GM21737 (cell line): ENCODE measurements at regions not wholly inside any gene's neighbourhood (a gene's known extent, or its start where the extent isn't known, plus 50 kb on each side); places are given as distances from the start of the nearest gene placed in this dataset.

Experiments used
- ATAC-seq: cut with Tn5 transposase; IDR thresholded peaks from one replicate; pipeline ENCODE4 v1.9.1; 2021; ENCODE audit warnings: mild to moderate bottlenecking, moderate library complexity; ENCODE audit not compliant: unreplicated experiment

DNA sequence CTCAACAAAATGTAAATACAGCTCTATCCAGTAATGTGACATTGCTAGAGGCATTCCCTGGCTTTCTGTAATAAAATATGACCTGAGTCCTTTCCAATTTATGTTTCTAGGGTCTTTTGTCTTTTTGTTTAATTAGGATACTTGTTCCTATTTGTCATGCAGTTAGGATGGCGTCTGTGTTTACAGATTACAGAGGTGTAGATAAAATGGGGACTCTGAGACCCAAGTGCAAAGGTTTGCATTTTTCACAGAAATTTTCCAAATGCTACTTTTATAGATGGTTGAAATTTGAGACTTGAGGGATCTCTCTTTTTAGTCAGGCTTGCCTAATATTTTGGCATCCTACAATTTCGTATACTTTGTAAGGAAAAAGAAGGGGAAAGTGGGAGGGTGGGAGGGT lies 332.4 kb downstream of the PTEN start:
- ATAC-seq = no peak

DNA sequence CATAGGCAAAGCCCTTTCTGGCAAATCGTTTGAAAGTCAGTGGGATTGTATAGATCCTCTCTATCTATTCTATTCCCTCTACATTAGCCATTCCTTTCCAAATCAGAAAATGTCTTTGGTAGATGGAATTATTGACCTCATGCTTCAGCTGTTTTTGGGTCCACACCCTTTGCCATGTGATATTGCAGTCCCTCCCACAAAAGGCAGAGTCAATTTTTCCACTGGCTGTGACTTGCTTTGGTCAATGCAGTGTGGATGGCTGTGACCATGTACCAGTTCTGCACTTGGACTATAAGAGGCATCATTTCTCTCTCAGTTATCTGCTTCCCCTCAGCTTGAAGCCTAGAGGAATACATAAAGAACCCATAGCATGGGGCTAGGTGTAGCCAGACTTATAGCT lies 332.9 kb downstream of the PTEN start:
- no peak for ATAC-seq

GRCh38 chr10:88198023-88198422 lies 334.6 kb downstream of the PTEN start:
- no peak for ATAC-seq

- ATAC-seq = no peak
These were observed 337.0 kb downstream of the PTEN start for GRCh38 chr10:88200312-88201032.

GRCh38 chr10:88205842-88206446 lies 342.5 kb downstream of the PTEN start:
- ATAC-seq = no peak

DNA sequence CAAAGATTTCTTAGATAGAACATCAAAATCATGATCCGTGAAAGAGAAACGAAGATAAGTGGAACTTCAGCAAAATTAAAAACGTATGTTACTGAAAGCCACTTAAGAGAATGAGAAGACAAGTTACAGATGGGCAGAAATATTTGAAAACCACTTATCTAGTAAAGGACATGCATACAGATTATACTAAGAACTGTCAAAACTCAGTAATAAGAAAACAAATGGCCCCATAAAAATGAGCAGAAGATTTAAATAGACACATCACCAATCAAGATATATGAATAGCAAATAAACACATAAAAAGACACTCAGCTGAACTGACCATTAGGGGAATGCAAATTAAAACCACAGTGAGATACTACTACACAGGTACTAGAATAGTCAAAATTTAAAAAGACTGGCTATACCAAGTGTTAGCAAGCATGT lies 343.7 kb downstream of the PTEN start:
- no peak for ATAC-seq

GRCh38 chr10:88209231-88209630 lies 345.8 kb downstream of the PTEN start:
- ATAC-seq = no peak

GRCh38 chr10:88209837-88210561 lies 346.6 kb downstream of the PTEN start:
- no peak for ATAC-seq

DNA sequence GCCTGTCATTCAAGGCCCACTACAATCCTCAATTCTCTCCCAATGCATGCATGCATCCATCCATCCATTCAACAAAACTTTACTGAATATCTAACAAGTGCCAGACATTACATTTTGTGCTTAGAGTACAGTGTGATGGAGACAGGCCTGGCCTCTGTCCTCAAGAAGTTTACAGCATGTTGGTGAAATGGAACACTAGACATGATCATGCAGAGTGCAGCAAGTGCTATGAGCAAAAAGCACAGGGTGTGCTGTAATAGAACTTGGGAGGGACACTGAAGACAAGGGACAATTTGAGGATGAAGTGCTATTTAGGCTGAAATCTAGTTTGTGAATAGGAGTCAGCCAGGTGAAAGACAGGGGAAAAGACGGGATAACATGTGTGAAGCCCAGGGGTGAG lies 347.8 kb downstream of the PTEN start:
- ATAC-seq = no peak

DNA sequence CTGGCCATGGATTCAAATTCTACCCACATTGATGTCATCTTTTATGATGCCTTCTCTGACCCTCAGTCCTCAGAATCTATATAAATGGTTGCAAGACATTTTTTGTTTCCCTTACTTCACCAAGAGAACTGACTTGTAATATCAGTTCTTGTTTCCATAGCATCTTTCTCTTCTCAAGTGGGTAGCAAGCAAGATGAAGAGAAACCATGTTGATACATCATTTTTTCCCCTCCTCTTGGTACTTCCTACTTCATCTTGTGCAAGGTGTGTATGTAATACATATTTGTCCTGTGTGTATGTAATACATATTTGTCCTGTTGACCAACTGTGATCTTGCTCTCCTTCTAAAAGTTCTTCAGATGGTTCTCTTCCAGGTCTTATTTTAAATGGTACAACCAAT lies 348.6 kb downstream of the PTEN start:
- no peak for ATAC-seq

GRCh38 chr10:88213065-88213605 lies 349.7 kb downstream of the PTEN start:
- ATAC-seq = no peak

GRCh38 chr10:88216976-88217375 lies 353.6 kb downstream of the PTEN start:
- ATAC-seq = no peak

DNA sequence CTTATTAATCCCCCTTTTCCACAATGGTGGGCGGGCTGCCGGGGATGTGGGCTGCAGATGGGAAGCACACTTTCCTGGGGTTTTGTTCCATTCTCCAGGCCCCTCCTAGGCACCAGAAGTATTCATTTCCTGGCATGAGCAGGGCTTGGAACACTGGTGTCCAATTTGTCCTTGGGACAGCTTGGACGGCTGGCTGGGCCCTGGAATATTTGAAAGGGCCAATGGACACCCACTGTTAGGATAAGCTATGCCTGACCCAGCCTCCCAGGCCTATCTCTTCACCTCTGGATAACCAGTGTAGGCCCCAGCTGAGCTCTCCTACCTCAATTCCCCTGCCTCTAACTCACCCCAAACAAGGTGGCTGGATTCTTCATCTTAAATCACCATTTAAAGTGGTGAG lies 354.9 kb downstream of the PTEN start:
- ATAC-seq = no peak

DNA sequence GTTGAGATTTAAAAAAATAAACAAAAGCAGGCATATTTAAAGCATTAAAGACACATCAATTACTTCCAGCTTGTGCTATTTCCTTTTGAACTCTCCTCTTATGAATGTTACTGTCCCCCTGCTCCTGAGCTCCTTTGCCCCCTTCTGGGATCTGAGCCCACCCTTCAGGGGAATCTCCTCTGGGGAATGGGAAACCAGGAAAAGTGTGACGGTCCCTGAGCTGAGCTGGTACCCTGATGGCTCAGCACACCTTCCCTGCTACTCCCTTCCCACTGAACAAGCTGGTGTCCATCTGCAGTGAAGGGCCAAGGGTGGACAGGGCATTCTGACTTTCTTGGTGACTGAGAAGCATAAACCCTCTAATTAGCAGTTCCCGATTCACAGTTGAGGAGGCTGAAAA lies 356.3 kb downstream of the PTEN start:
- no peak for ATAC-seq

DNA sequence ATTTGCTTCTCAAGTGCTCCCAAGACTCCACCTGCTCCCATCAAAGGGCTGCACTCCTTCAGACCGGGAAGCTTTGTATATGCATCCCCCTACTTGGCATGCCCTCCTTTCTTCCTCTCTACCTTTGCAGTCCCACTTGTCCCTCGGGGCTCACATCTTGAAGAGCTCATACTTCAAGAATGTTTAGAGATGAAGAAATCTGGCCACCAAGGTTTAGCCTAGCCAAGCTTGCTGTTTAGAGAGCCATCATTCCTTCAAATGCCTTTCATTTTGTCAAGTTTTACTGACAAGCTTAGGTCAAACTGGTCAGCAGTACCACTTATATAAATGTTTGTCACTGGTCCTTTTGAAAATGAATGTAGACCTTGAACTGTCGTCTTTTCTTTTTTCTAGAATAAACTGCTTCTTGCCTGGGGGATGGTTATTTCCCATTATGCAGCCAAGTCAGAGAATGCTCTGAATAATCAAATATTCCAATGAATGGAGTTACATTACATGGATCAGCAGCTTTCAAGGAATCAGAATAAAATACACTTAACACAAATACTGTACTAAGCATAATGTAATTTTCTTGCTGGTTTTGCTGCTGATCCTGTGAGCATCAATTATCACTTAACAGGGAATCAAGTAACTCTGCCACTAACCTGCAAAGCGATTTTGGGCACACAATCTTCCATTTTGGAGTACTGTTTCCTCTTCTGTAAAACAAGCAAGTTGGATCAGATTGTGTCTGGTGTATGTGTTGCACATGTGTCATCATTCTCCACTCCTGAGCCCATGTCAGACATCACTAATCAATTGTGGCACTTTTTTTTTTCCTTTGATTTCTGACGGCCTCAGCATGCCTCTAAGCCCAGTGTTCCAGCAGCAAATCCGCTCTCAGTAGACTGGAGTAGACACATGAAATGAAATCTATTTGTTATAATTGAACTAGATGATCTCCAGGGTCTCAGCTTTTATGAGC lies 357.9 kb downstream of the PTEN start:
- no peak for ATAC-seq

DNA sequence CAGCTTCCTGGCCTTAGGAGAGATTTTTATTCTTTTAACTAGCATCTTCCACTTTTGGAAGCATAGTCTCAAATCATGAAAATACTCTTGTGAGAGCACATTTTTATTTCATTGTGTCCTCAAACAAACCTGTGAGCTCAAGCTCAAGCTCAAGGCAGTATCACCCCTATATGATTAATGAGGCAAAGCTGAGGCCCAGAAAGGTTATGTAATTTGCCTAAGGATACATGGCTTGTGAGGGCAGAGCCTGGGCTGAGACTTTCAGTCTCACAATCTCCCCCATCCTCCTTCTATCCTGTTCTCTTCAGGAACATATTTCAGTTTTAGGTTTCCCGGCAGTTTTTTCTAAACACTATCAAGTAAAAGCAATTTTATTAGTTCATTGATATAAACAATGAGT lies 359.5 kb downstream of the PTEN start:
- no peak for ATAC-seq
